SJSA1 (cell line): ENCODE measurements at regions not wholly inside any gene's neighbourhood (a gene's known extent, or its start where the extent isn't known, plus 50 kb on each side); places are given as distances from the start of the nearest gene placed in this dataset.

Source experiments
- DNase-seq, 2 experiments: peaks; one replicate each; pipeline ENCODE4 v3.0.0-alpha.2; 2015 to 2020; ENCODE audit warnings: low spot score in 2 of 2, low read depth in 1 of 2
- H3K27ac ChIP-seq: fragments of 250-450 bp; sonication (Bioruptor Pico); 2 replicates; pipeline ENCODE4 v1.5.1; 2020; ENCODE audit warnings: mild to moderate bottlenecking, moderate library complexity
- H3K27me3 ChIP-seq: fragments of 250-450 bp; sonication (Bioruptor Pico); replicated peaks from 2 replicates; pipeline ENCODE4 v1.5.1; 2020; ENCODE audit warnings: mild to moderate bottlenecking, moderate library complexity
- H3K36me3 ChIP-seq: fragments of 250-450 bp; sonication (Bioruptor Pico); 2 replicates; pipeline ENCODE4 v1.5.1; 2020; ENCODE audit warnings: mild to moderate bottlenecking
- H3K4me1 ChIP-seq: fragments of 250-450 bp; sonication (Bioruptor Pico); replicated peaks from 2 replicates; pipeline ENCODE4 v1.6.1; 2021; ENCODE audit warnings: mild to moderate bottlenecking
- H3K4me3 ChIP-seq: fragments of 250-450 bp; sonication (Bioruptor Pico); 2 replicates; pipeline ENCODE4 v1.5.1; 2020; ENCODE audit warnings: mild to moderate bottlenecking
- H3K9me3 ChIP-seq: fragments of 250-450 bp; sonication (Bioruptor Pico); replicated peaks from 2 replicates; pipeline ENCODE4 v1.5.1; 2020; ENCODE audit warnings: mild to moderate bottlenecking

GRCh38 chr14:71539650-71540285 is 392.5 kb upstream of the RGS6 start:
- H3K4me3 ChIP-seq = no peak overlapping the region
- H3K27me3 ChIP-seq = no peaks in the 10 kb centered on the region
- H3K4me1 ChIP-seq = peaks cover 51% of the 10 kb centered on the region
- H3K36me3 ChIP-seq = no peaks in the 10 kb centered on the region
- no peaks in the 10 kb centered on the region for H3K9me3 ChIP-seq
- DNase-seq = no peak
- H3K27ac ChIP-seq = no peak overlapping the region

- Histone ChIP-seq H3K4me1 (peaks cover 42% of the 10 kb centered on the region), H3K36me3 (no peaks in the 10 kb centered on the region), H3K27ac (no peak overlapping the region), H3K4me3 (no peak overlapping the region), H3K27me3 (no peaks in the 10 kb centered on the region), H3K9me3 (no peaks in the 10 kb centered on the region)
- no peak for DNase-seq
Observed at GRCh38 chr14:71541271-71541670, 391.0 kb upstream of the RGS6 start.

GRCh38 chr14:71541973-71542690 is 390.1 kb upstream of the RGS6 start:
- no peak overlapping the region for H3K4me3 ChIP-seq
- no peaks in the 10 kb centered on the region for H3K9me3 ChIP-seq

GRCh38 chr14:71549421-71550050 is 382.7 kb upstream of the RGS6 start:
- Histone ChIP-seq H3K27ac (no peak overlapping the region), H3K4me1 (no peaks in the 10 kb centered on the region), H3K9me3 (no peaks in the 10 kb centered on the region), H3K27me3 (no peaks in the 10 kb centered on the region), H3K4me3 (no peak overlapping the region), H3K36me3 (no peaks in the 10 kb centered on the region)
- no peak for DNase-seq

More at GRCh38 chr14:71541973-71542690, 390.1 kb upstream of the RGS6 start:
- no peak overlapping the region for H3K27ac ChIP-seq
- peaks cover 34% of the 10 kb centered on the region for H3K4me1 ChIP-seq
- H3K36me3 ChIP-seq = no peaks in the 10 kb centered on the region
- no peaks in the 10 kb centered on the region for H3K27me3 ChIP-seq
- no peak for DNase-seq

GRCh38 chr14:71550367-71550766 is 381.9 kb upstream of the RGS6 start:
- no peak for DNase-seq
- H3K9me3 ChIP-seq = no peaks in the 10 kb centered on the region
- no peaks in the 10 kb centered on the region for H3K36me3 ChIP-seq
- H3K4me3 ChIP-seq = no peak overlapping the region
- no peak overlapping the region for H3K27ac ChIP-seq
- H3K4me1 ChIP-seq = no peaks in the 10 kb centered on the region
- H3K27me3 ChIP-seq = no peaks in the 10 kb centered on the region

- no peaks in the 10 kb centered on the region for H3K9me3 ChIP-seq
- H3K27ac ChIP-seq = no peak overlapping the region
- no peaks in the 10 kb centered on the region for H3K36me3 ChIP-seq
- no peak overlapping the region for H3K4me3 ChIP-seq
- H3K27me3 ChIP-seq = no peaks in the 10 kb centered on the region
- no peak for DNase-seq
- H3K4me1 ChIP-seq = no peaks in the 10 kb centered on the region
Observed at GRCh38 chr14:71551291-71551950, 380.8 kb upstream of the RGS6 start.

- no peaks in the 10 kb centered on the region for H3K9me3 ChIP-seq
- H3K4me1 ChIP-seq = no peaks in the 10 kb centered on the region
- H3K36me3 ChIP-seq = no peaks in the 10 kb centered on the region
- DNase-seq = no peak
- H3K27me3 ChIP-seq = no peaks in the 10 kb centered on the region
- H3K4me3 ChIP-seq = no peak overlapping the region
- H3K27ac ChIP-seq = no peak overlapping the region
Observed at GRCh38 chr14:71552809-71553208, 379.4 kb upstream of the RGS6 start.

- Histone ChIP-seq H3K9me3 (no peaks in the 10 kb centered on the region), H3K36me3 (no peaks in the 10 kb centered on the region), H3K4me3 (no peak overlapping the region), H3K27me3 (no peaks in the 10 kb centered on the region), H3K4me1 (no peaks in the 10 kb centered on the region), H3K27ac (no peak overlapping the region)
- no peak for DNase-seq
Observed at GRCh38 chr14:71553779-71554178, 378.4 kb upstream of the RGS6 start.

DNA sequence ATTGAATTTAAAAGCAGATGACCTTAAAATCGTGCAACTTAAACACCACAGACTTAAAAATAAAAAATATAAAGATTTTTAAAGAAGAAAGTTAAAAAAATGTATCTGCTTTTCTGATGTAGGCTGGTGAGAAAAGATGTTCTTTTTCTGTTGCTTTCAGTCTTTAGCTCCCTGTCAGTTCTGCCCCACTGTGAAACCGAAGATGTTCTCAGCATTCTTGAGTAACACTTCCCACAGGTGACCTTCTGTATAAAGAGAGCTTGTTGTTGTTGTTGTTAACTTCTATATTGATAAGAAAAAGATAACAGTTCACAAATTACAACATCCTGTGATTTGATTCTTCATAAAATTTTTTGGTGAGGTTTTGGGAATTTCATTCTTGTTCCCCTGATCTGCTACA is 377.9 kb upstream of the RGS6 start:
- H3K4me1 ChIP-seq = no peaks in the 10 kb centered on the region
- H3K36me3 ChIP-seq = no peaks in the 10 kb centered on the region
- no peaks in the 10 kb centered on the region for H3K27me3 ChIP-seq
- no peak overlapping the region for H3K27ac ChIP-seq
- DNase-seq = no peak
- H3K4me3 ChIP-seq = no peak overlapping the region
- H3K9me3 ChIP-seq = no peaks in the 10 kb centered on the region

- Histone ChIP-seq H3K4me1 (no peaks in the 10 kb centered on the region), H3K4me3 (no peak overlapping the region), H3K27me3 (no peaks in the 10 kb centered on the region), H3K36me3 (no peaks in the 10 kb centered on the region), H3K27ac (no peak overlapping the region), H3K9me3 (no peaks in the 10 kb centered on the region)
- no peak for DNase-seq
Observed at GRCh38 chr14:71554959-71555612, 377.1 kb upstream of the RGS6 start.

DNA sequence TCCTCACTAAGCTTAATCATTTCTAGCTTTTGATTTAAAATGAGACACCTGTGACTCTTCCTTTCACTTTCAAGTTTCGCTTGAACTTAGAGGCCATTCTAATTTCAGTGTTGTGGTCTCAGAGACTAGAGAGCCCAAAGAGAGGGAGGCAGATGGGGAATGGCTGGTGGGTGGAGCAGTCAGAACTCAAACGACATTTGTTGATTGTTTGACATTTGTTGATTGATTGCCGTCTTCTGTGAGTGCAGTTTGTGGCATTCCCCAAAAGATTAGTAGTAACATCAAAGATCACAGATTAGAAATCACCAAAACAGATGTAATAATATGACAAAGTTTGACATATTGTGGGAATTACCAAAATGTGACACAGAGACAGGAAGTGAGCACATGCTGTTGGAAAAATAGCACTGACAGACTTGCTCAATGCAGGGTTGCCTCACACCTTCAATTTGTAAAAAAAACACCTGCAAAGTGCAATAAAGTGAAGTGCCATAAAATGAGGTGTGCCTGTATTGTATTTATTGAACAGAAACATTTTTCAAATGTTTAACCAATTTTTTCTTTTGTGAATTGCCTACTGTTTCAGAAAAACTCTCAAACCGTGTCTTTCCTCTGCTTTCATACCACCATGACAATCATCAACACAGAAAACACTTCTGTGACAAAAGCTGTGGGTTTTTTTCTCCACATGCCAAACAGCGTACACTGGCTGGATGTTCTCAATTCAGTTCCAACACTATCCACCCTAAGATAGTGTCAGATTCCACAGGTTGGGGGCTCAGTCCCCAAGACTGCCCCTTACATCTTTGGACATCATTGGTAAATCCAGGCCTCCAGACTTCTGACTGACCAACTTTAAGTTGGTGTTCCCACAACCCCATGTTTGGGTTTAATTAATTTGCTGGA is 376.3 kb upstream of the RGS6 start:
- no peak for DNase-seq
- Histone ChIP-seq H3K4me3 (no peak overlapping the region), H3K4me1 (no peaks in the 10 kb centered on the region), H3K27me3 (no peaks in the 10 kb centered on the region), H3K36me3 (no peaks in the 10 kb centered on the region), H3K27ac (no peak overlapping the region), H3K9me3 (no peaks in the 10 kb centered on the region)

DNA sequence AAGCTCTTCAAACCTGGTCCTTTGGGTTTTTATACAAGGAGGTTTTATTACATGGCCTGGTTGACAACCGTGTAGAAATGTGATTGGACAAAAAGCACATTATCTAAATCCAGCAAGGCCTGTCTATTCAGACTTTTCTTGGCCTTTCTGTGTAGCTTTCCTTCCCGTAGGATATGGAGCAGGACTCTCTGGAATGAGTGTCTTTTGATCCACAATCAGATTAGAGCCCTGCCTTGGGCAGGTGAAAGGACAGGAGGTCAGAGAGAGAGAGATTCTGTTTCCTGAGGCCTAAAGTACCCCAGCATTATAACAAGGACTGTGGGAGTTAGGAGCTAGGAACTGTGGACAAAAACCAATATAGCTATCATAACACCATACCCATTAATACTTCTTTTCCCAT is 375.5 kb upstream of the RGS6 start:
- no peaks in the 10 kb centered on the region for H3K27me3 ChIP-seq
- H3K4me3 ChIP-seq = no peak overlapping the region
- no peaks in the 10 kb centered on the region for H3K4me1 ChIP-seq

DNA sequence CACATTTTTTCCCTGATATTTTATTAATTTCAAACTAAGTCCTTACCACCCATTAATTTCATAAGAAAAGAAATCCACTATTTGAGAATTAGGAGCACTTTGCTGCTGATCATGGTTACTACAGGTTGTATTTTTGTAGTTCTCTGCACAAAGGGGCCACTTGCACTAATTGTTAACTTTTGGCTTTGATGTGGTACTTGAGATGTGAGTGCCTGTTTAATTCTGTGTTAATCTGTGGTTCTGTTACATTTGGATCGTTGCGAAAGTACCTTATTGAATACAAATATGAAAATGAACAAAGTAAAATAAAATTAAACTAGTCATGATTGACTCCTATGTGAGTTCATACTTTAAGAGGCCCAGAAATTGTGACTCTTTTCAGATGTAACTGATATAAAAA is 374.9 kb upstream of the RGS6 start:
- no peak for DNase-seq
- no peaks in the 10 kb centered on the region for H3K36me3 ChIP-seq
- H3K9me3 ChIP-seq = no peaks in the 10 kb centered on the region
- H3K4me1 ChIP-seq = no peaks in the 10 kb centered on the region
- no peak overlapping the region for H3K27ac ChIP-seq
- no peak overlapping the region for H3K4me3 ChIP-seq
- H3K27me3 ChIP-seq = no peaks in the 10 kb centered on the region

More for the DNA sequence above, 375.5 kb upstream of the RGS6 start:
- Histone ChIP-seq H3K9me3 (no peaks in the 10 kb centered on the region), H3K27ac (no peak overlapping the region), H3K36me3 (no peaks in the 10 kb centered on the region)
- no peak for DNase-seq
